Mucosa of descending colon (tissue), 3 donors: ENCODE measurements at regions not wholly inside any gene's neighbourhood (a gene's known extent, or its start where the extent isn't known, plus 50 kb on each side); places are given as distances from the start of the nearest gene placed in this dataset.
A peak's percentile ranks its signal among the peaks of the same experiment; 100 is the strongest.

Experiments
- ATAC-seq: fragments of 200-7000 bp; cut with Tn5 transposase; one replicate; pipeline ENCODE4 v1.9.1; 2020; ENCODE audit warnings: mild to moderate bottlenecking, moderate library complexity
- DNase-seq, 3 donors: peaks; one replicate each; pipeline ENCODE4 v3.0.0-alpha.2; 2020
- H3K36me3 ChIP-seq: fragments of 200-600 bp; one replicate; pipeline ENCODE4 v1.8.0; 2021; ENCODE audit warnings: low read depth, mild to moderate bottlenecking
- H3K4me1 ChIP-seq: fragments of 200-600 bp; one replicate; pipeline ENCODE4 v1.8.0; 2021; ENCODE audit warnings: low read depth, mild to moderate bottlenecking
- H3K4me3 ChIP-seq: fragments of 200-600 bp; one replicate; pipeline ENCODE4 v1.8.0; 2021; ENCODE audit warnings: mild to moderate bottlenecking
- H3K9me3 ChIP-seq: fragments of 200-600 bp; one replicate; pipeline ENCODE4 v1.8.0; 2021; ENCODE audit warnings: mild to moderate bottlenecking
- CTCF ChIP-seq: fragments of 200-600 bp; IDR thresholded peaks from one replicate; pipeline ENCODE4 v1.8.0; 2022; ENCODE audit warnings: antibody characterized with exemption, mild to moderate bottlenecking
- intact Hi-C, 2 donors: fragments of 100-400 bp; cut with DNase I in 1 of 2; cut with micrococcal nuclease in 1 of 2; formaldehyde crosslinking; loops; one replicate each; pipeline versions ENCODE4 v1.11.0 to v1.11.1; 2022; cut with DNase I, micrococcal nuclease
- donor health status: DM: no; HTN: no; CAD: no; lungs with moderate emphysema.
- donor health status: DM: no; HTN: no; CAD: no.
- donor health status: DM: no; HTN: yes; CAD: no.

DNA sequence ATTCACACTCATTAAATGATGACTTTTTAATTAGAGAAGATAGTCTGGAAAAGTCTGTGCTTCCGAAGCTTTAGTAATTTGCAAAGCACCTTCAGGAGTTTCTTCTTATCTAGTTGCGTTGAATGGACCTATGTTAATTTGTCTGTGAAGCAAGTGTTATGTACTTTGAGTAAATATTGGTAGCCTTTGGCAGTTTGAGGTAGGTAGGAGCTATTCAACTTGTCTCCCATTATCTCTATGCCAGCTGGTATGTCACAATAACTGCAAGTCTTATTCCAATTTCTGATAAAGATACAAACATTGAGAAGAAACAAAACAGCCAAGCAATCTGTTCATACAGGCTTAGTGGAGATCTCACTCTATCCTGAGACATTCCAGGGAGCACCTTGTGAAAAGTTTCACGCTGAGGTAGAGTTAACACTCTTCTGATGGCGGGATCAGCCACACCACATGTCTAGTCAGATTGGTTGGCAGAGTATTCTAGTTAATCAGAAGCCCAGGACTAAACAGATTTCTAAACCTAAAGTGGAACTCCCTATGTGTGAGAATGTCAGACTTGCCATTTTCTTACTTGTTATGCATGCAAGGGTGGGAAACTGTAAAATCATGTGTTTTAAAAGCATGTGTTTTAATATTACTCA, 219.8 kb upstream of the MANEA start:
- no peak for TF ChIP-seq CTCF
- H3K9me3 ChIP-seq, result no peaks in the 10 kb centered on the region
- H3K4me3 ChIP-seq, result no peak overlapping the region
- H3K36me3 ChIP-seq, result no peaks in the 10 kb centered on the region
- no peak for ATAC-seq
- DNase-seq, result no peak
- intact Hi-C loops, result no loop called here
- H3K4me1 ChIP-seq, result no peaks in the 10 kb centered on the region

DNA sequence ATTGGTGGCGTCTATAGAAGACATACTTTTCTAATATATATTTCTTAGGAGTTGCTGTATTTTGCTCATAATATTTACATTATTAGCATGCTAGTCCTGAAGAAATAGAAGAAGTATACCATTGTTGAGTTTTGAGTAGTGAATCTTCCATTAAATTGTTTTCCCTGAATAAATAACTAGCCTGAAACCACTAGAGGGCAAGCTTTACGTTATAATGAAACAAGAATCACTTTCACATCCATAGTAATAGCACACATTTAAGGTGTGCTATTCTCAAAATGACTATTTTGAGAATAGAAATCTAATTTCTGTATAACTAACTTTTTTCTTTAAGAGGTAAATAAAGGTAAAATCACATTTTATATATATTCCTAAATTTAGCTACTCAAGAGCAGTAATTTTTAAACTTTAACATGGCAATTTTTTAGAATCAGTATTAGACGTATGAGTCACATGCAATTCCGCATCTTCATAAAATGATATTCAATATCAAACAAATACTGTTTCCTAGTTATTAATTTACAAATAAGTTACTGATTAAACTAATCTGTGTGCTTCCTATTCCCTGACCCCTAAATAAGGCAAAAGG, 213.2 kb upstream of the MANEA start:
- TF ChIP-seq CTCF, result no peak
- intact Hi-C loops, result no loop called here
- no peaks in the 10 kb centered on the region for H3K36me3 ChIP-seq
- DNase-seq (no peak), ATAC-seq (no peak)
- H3K9me3 ChIP-seq, result no peaks in the 10 kb centered on the region
- H3K4me3 ChIP-seq, result no peak overlapping the region
- H3K4me1 ChIP-seq, result no peaks in the 10 kb centered on the region

GRCh38 chr6:95365454-95365853, 211.9 kb upstream of the MANEA start:
- TF ChIP-seq CTCF, result no peak
- no peak for DNase-seq
- intact Hi-C loops, result no loop called here
- Histone ChIP-seq H3K4me3 (no peak overlapping the region), H3K9me3 (no peaks in the 10 kb centered on the region), H3K4me1 (no peaks in the 10 kb centered on the region), H3K36me3 (no peaks in the 10 kb centered on the region)
- ATAC-seq, result no peak

GRCh38 chr6:95366414-95366813, 210.9 kb upstream of the MANEA start:
- H3K4me3 ChIP-seq, result no peak overlapping the region
- intact Hi-C loops, result no loop called here
- no peak for DNase-seq
- ATAC-seq, result no peak
- TF ChIP-seq CTCF, result no peak
- no peaks in the 10 kb centered on the region for H3K9me3 ChIP-seq
- H3K36me3 ChIP-seq, result no peaks in the 10 kb centered on the region
- H3K4me1 ChIP-seq, result no peaks in the 10 kb centered on the region

DNA sequence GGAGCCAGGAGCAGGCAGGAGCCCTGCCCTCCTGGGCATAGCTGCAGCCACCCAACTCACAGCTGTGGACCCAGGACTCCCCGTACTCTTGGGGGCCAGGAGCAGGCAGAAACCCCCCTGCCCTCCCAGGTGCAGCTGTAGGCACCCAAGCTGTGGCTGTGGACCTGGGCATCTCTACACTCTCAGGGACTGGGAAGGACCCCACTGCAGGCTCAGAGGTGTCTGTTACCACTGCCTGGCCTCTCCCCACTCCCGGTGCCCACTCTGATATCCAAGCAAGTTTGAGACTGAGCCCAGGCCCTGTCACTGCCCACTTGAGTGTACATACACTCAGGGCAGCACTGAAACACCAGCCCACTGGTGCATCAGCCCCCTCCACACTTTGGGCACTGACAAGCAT, 193.5 kb upstream of the MANEA start:
- Histone ChIP-seq H3K36me3 (no peaks in the 10 kb centered on the region), H3K4me1 (no peaks in the 10 kb centered on the region), H3K9me3 (no peaks in the 10 kb centered on the region), H3K4me3 (no peak overlapping the region)
- peak; percentile 9 for ATAC-seq
- DNase-seq, result peak in 1 of 3 donors; percentile 29
- TF ChIP-seq CTCF, result no peak
- intact Hi-C loops, result no loop called here

DNA sequence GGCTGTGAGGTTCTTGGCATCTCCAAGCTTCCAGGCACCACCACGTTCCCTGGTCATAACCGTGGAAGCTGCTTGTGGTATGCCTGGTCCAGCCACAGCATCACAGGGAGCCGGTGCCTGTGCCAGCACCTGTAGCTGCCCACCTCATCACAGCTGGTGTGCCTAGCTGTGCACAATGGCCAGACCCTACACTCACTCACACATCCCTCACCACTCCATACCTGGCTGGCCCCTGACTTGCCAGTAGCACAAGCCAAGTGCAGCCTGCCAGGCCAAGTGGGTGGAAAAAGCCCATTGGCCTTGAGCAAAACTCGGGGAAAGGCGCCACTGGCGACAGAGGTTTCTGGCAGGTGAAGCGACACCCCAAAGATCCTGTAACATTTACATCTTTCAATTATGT, 192.3 kb upstream of the MANEA start:
- no peak overlapping the region for H3K4me3 ChIP-seq
- ATAC-seq (no peak), DNase-seq (no peak)
- H3K9me3 ChIP-seq, result no peaks in the 10 kb centered on the region
- no peaks in the 10 kb centered on the region for H3K4me1 ChIP-seq
- intact Hi-C loops, result no loop called here
- no peaks in the 10 kb centered on the region for H3K36me3 ChIP-seq
- TF ChIP-seq CTCF, result no peak
